ENCODE measurements at regions not wholly inside any gene's neighbourhood (a gene's known extent, or its start where the extent isn't known, plus 50 kb on each side); places are given as distances from the start of the nearest gene placed in this dataset.

DNA sequence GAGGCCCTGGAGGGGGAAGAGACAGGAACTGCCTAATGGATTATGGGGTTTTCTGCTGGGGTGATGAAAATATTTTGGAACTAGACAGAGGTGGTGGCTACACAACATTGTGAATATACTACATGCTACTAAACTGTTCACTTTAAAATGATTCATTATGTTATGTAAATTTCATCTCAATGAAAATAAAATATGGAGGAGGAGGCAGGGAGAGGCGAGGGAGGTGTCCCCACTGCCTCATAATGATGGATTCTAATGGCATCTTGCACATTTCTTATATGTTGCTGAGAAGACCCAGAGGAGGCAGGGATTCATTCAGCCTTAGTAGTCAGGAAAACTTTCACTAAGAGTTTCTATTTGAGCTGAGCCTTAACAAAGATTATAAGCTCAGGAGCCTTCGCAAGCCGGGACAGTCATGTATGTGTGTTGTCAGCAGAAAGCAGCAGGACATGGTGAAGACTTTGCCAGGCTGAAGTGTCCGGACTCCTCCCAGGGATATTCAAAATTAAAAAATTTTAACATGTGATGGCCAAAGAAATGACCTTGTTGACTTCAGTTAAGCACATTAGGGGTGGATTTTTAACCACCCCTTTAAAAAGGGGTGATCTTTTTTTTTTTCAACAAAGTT is 158.6 kb upstream of the PCSK2 start:
- Histone ChIP-seq H3K36me3 (no peaks in the 10 kb centered on the region), H3K4me1 (no peaks in the 10 kb centered on the region), H3K27me3 (no peaks in the 10 kb centered on the region), H3K4me3 (no peak overlapping the region), H3K9me3 (no peaks in the 10 kb centered on the region), H3K27ac (no peak overlapping the region)
- no peak for DNase-seq (ENCODE audit: extremely low spot score in 2 of 2)
- TF ChIP-seq, protein P1, sequence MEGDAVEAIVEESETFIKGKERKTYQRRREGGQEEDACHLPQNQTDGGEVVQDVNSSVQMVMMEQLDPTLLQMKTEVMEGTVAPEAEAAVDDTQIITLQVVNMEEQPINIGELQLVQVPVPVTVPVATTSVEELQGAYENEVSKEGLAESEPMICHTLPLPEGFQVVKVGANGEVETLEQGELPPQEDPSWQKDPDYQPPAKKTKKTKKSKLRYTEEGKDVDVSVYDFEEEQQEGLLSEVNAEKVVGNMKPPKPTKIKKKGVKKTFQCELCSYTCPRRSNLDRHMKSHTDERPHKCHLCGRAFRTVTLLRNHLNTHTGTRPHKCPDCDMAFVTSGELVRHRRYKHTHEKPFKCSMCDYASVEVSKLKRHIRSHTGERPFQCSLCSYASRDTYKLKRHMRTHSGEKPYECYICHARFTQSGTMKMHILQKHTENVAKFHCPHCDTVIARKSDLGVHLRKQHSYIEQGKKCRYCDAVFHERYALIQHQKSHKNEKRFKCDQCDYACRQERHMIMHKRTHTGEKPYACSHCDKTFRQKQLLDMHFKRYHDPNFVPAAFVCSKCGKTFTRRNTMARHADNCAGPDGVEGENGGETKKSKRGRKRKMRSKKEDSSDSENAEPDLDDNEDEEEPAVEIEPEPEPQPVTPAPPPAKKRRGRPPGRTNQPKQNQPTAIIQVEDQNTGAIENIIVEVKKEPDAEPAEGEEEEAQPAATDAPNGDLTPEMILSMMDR (IDR thresholded peaks at IDR 0.05): no peak
- TF ChIP-seq POLR2A (IDR thresholded peaks at IDR 0.05): no peak
- TF ChIP-seq POLR2AphosphoS5 (IDR thresholded peaks at IDR 0.05; ENCODE audit: insufficient read depth in 1 of 2, low read depth in 1 of 2): no peak
- intact Hi-C loops (cut with DNase I): no loop called here

DNA sequence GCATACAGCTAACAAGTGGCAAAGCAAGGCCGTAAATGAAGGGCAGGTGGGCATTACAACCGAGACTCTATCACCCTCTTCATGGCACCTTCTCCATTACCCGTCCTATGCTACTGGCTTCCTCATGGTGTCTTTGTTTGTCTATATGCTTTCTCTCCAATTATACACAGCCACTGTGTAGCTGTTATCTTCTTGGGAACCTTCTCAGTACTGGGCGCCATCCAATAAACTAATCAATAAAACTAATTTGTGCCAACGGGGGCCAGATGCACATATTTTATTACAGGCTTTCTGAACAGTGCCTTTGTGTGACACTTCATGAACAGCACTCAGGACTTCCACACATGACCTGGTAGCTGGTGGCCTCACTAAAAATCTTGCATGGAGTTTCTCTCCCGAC is 149.8 kb upstream of the PCSK2 start:
- TF ChIP-seq POLR2A (IDR thresholded peaks at IDR 0.05) (no peak), POLR2AphosphoS5 (IDR thresholded peaks at IDR 0.05; ENCODE audit: insufficient read depth in 1 of 2, low read depth in 1 of 2) (no peak)
- TF ChIP-seq, protein P1 (IDR thresholded peaks at IDR 0.05): no peak
- intact Hi-C loops (cut with DNase I): no loop called here
- Histone ChIP-seq H3K27me3 (no peaks in the 10 kb centered on the region), H3K4me3 (no peak overlapping the region), H3K36me3 (no peaks in the 10 kb centered on the region), H3K27ac (no peak overlapping the region), H3K4me1 (no peaks in the 10 kb centered on the region), H3K9me3 (no peaks in the 10 kb centered on the region)
- DNase-seq (ENCODE audit: extremely low spot score in 2 of 2): no peak

DNA sequence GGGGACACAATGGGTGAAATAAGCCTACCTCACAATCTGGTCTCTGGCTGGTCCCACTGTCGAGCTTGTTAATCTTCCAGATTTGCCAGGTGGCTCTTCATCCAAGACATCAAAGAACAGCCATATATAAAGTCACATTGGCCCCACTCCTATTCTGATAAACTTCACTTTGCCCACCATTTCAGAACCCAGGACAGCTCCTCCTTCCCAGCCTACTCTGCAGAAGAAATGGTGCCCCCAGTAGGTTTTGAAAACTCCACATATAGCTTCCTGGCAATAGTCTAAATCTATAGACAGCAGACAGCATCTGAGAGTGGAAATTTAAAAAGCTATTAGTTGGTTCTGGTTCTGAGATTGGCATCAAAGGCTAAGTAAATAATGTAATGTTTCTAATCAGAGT is 143.1 kb upstream of the PCSK2 start:
- Histone ChIP-seq H3K27ac (no peak overlapping the region), H3K4me3 (no peak overlapping the region), H3K36me3 (no peaks in the 10 kb centered on the region), H3K27me3 (no peaks in the 10 kb centered on the region), H3K9me3 (no peaks in the 10 kb centered on the region), H3K4me1 (no peaks in the 10 kb centered on the region)
- DNase-seq (ENCODE audit: extremely low spot score in 2 of 2): no peak
- intact Hi-C loops (cut with DNase I): no loop called here
- TF ChIP-seq, protein P1 (IDR thresholded peaks at IDR 0.05): no peak
- TF ChIP-seq POLR2A (IDR thresholded peaks at IDR 0.05) (no peak), POLR2AphosphoS5 (IDR thresholded peaks at IDR 0.05; ENCODE audit: insufficient read depth in 1 of 2, low read depth in 1 of 2) (no peak)

DNA sequence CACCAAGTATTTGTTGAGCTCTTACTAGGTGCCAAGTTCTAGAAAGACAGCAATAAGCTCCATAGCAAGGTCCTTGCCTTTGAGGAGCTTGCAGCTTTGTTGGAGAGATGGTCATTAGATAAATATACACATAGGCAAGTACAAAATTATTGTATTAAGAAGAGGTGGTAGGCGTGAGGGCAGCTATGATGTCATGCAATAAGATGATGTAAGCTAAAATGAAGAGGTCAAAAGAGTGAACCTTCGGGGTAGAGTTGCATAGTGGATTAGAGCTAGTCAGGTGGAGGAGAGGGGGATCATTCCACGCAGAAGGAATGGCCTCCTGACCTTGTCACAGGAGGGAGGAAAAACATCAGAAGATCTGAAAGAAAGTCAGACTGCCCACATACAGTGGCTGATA is 141.9 kb upstream of the PCSK2 start:
- no peak overlapping the region for H3K27ac ChIP-seq
- H3K4me3 ChIP-seq: no peak overlapping the region
- H3K27me3 ChIP-seq: no peaks in the 10 kb centered on the region
- no peak for DNase-seq (ENCODE audit: extremely low spot score in 2 of 2)
- intact Hi-C loops (cut with DNase I): no loop called here
- H3K4me1 ChIP-seq: no peaks in the 10 kb centered on the region
- no peak for TF ChIP-seq POLR2A (IDR thresholded peaks at IDR 0.05)
- TF ChIP-seq, protein P1 (IDR thresholded peaks at IDR 0.05): no peak
- no peak for TF ChIP-seq POLR2AphosphoS5 (IDR thresholded peaks at IDR 0.05; ENCODE audit: insufficient read depth in 1 of 2, low read depth in 1 of 2)
- H3K9me3 ChIP-seq: no peaks in the 10 kb centered on the region
- no peaks in the 10 kb centered on the region for H3K36me3 ChIP-seq

DNA sequence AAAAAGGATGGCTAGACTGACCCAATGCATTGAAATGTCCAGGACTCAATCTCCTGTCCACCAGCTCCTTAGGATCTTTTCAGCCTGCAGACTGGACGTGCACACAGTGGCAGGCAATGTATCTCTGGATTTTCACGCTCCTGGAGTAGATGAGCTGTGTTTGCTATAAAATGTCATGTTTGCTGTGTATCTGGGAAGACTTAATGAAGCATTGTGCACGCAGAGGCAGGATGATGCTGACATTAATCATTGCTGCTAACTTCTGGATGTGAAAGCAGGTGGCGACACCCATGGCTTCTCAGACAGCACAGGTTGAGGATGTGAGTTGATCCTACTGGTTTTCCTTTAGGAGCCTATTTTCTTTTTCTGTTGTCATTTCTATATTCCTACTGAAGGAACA is 133.1 kb upstream of the PCSK2 start:
- no peak for DNase-seq (ENCODE audit: extremely low spot score in 2 of 2)
- no peaks in the 10 kb centered on the region for H3K27me3 ChIP-seq
- no peak overlapping the region for H3K4me3 ChIP-seq
- no peaks in the 10 kb centered on the region for H3K9me3 ChIP-seq
- H3K27ac ChIP-seq: no peak overlapping the region
- intact Hi-C loops (cut with DNase I): no loop called here
- no peaks in the 10 kb centered on the region for H3K4me1 ChIP-seq
- H3K36me3 ChIP-seq: no peaks in the 10 kb centered on the region
- TF ChIP-seq POLR2AphosphoS5 (IDR thresholded peaks at IDR 0.05; ENCODE audit: insufficient read depth in 1 of 2, low read depth in 1 of 2) (no peak), POLR2A (IDR thresholded peaks at IDR 0.05) (no peak)
- TF ChIP-seq, protein P1 (IDR thresholded peaks at IDR 0.05): no peak

Measured in vagina (tissue), 2 donors.